ENCODE measurements at regions not wholly inside any gene's neighbourhood (a gene's known extent, or its start where the extent isn't known, plus 50 kb on each side); places are given as distances from the start of the nearest gene placed in this dataset.
"Not testable (repeated sequence)": the region's sequence is repeated elsewhere in the genome, so short reads cannot be mapped to it uniquely, and the experiment has no call there.

DNA sequence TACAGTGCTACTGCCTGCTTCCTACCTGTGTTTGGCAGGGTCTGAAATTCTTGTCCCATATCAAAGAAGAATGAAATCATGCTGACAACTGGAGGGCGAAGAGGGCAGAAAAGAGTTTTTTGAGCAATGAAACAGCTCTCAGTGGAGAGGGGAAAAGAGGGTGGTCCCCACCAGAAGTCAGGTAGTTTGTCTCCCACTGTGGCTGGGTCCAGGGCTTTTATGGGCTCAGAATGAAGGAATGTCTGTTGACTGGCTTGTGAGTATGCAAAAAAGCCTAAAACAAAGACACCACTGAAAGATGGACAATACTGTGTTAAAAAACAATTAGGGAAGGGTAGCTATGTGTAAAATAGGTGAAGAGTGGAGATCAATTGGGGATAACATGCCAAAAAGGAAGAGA, 115.0 kb downstream of the ADAM29 start:
- ATAC-seq (no peak), DNase-seq (no peak)
- intact Hi-C loops (cut with DNase I, micrococcal nuclease): no loop called here

DNA sequence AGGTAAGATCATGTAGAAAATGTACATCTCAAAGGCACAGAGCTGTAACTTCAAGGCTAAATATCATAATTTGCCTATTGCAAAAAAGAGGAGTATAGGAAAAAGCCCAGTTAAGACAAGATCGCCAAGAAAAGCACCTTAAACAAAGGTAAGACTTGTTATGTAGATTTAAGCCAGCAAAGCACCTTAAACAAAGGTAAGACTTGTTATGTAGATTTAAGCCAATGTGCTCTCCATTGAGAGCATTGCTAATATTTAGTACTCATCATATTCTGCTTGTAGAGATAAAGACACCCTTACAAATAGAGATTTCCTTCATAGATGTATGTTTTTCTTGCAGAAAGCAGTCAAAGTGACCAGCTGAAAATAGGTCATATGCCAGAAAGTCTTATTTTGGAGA, 115.8 kb downstream of the ADAM29 start:
- DNase-seq (no peak), ATAC-seq (no peak)
- intact Hi-C loops (cut with DNase I, micrococcal nuclease): no loop called here

DNA sequence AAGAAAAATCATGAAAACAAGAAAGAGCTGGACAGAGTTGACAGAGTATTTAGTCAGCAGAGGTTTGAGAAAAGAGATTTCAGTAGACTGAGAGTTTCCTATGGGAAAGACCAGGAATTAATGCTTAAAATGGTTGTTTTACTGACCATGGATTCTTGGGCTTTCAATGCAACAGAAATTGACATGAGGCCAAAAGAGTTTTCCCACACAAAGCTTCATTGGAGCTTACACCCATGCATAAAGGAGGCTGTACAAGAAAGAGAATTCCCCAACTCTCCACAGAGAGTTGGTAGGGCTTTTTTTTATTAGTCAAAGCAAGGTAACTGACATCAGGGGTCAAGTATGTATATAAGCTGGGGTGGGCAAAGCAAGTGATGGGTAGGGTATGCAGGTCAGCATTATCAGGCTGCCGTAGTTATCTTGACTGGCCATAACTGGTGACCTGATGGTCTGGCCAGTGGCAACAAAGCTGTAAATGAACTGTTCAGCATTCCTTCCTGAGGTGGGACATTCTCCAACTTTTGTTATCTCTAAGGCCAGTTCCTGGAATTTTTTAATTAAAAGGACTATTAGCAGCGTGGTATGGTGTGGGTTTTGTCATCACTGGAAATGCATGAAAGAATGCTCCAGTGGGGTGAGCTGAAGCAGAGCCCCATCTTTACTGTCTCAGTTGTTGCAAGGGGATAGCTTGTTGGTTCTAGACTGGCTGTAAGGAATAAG, 117.0 kb downstream of the ADAM29 start:
- intact Hi-C loops (cut with DNase I, micrococcal nuclease): no loop called here
- ATAC-seq: no peak

DNA sequence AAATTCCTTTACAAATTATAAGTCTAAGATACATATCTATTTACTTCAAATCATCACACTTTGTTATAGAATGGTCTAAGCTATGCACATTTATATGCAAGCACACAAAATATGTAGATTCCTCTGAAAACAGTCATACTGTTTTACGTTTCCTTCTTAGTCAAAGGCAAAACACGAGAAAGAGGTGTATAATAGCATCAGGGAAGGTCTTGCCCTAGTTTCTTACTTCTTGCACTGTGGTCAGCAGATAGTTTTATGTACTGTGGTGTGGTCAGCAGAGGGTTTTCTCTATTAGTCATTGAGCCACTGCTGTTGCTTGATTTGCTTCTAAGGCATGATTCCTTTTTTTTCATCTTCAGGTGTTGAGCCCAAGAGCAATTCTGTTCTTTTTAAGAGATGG, 117.7 kb downstream of the ADAM29 start:
- DNase-seq: no peak
- intact Hi-C loops (cut with DNase I, micrococcal nuclease): no loop called here
- ATAC-seq: no peak

More for the DNA sequence above, 117.0 kb downstream of the ADAM29 start:
- no peak for DNase-seq

DNA sequence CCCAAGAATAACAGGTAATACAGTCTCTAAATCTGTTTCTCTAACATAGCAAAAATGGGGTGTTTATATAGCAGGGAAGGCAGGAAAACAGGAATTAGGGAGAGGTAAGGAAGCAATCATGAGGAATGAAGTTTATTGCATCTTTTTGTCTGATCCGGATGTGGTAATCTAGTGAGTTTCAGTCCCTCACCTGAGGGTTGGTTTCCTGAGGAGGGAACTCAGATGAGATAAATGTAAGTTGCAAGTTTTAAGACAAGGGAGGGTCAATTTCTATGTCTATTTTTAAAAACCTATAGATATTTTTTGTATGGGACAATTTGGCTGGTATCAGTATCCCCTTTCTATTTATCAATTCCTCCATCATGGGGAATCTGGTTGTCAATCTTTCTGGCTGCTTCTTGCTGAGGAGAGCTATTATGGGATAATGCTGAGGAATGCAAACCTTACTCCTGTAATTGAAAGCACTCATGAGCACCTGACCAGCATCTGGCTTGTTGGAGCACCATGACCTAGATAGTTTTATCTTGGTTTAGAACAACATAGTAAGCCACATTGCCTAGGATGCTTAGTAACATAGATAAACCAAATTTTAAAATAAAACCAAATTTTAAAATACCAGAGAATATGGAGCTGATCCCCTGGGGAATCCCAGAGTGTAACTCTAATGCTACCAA, 130.1 kb downstream of the ADAM29 start:
- intact Hi-C loops (cut with DNase I, micrococcal nuclease): no loop called here
- DNase-seq: no peak
- ATAC-seq: no peak

DNA sequence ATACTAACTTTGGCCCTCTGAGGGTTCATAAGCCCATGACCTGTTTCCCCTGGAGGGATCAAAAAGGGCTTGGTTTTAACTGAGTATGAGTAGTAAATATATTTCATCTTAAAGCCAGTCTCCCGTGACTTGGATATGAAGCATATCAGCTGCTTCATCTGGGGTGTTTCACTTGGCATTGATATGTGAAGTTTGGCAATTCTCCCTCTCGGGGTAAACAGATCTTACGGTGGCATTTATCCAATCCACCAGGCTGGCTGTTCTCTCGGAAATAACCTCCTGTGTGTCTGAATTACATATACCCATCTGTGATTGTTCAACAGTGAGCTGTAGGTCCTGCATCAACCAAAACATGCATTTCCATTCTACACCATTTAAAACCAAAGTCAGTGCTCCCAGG, 130.7 kb downstream of the ADAM29 start:
- intact Hi-C loops (cut with DNase I, micrococcal nuclease): no loop called here
- DNase-seq (no peak), ATAC-seq (no peak)

DNA sequence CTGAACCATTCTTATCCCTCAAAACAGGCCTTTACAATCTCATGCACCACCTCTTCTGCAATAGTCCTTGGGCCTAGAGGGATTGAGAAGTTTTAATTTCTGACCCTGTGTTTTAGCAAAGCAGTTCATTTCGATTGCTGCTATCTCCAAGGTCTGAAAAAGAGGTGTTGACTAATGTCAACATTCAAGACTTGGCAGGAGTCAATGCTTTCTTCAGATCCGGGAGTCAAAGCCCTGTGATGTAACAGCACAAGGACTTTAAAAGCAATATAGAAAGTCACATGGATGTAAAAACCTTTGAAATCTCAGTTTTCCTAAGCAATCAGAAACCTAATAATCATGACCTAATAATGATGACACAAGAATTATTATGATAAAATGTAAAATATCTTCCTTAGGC, 133.8 kb downstream of the ADAM29 start:
- no peak for ATAC-seq
- intact Hi-C loops (cut with DNase I, micrococcal nuclease): no loop called here
- DNase-seq: no peak

DNA sequence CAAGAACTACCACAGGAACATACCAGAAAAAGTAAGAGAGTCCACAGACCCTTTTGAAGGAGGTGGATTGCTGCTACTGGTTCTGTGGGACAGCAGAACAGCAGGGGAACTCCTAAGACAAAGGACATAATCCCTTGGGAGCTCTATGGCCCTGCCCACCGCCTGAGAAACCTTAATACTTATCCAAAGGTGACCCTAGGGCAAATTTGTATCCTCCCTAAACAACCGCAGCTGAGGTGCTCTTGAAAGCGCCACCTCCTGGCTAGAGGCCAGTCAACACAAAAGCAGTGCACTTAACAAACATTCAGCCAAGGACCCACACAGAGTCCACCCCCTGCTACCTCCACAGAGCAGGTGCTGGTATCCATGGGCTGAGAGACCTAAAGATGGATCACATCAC, 136.8 kb downstream of the ADAM29 start:
- DNase-seq (no peak), ATAC-seq (no peak)
- intact Hi-C loops (cut with DNase I, micrococcal nuclease): no loop called here

DNA sequence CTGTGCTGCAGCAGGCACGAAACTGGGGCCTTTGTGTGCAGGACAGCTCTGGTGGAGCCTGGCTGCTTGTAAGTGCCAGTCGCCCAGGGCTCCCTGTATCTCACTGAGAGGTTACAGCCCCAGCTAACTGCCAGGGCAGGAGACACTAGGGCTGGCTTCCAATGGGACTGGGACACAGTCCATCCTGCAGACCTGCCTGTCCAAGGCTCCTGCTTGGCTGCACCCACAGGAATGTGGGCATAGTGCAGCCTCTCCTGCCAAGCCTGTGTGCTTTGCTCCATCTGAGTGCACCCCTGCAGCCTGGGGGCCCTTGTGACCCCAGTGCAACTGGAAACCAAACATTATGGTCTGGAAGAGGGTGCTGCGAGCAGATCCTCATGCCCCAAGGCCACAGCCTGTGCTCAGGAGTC, 144.0 kb downstream of the ADAM29 start:
- no peak for DNase-seq
- intact Hi-C loops (cut with DNase I, micrococcal nuclease): no loop called here
- ATAC-seq: no peak

DNA sequence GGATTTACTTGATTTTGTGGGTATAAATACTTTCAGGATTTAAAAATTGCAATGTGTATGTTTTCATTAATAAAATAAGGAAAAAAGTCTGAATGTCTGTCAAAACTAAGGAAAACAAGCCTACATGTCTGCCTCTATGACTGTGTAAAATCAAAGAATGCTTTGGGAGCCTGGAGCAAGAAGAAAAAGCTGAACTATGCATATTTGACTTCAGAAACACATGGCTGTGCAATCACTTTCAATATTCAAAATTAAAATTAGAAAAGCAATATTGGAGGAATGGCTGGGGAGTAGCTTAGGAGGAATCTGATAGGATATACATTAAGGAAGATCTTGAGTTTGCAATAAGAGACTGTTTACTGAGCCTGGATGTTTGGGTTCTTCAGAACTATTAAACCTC, 147.1 kb downstream of the ADAM29 start:
- no peak for ATAC-seq
- intact Hi-C loops (cut with DNase I, micrococcal nuclease): no loop called here
- DNase-seq: no peak

DNA sequence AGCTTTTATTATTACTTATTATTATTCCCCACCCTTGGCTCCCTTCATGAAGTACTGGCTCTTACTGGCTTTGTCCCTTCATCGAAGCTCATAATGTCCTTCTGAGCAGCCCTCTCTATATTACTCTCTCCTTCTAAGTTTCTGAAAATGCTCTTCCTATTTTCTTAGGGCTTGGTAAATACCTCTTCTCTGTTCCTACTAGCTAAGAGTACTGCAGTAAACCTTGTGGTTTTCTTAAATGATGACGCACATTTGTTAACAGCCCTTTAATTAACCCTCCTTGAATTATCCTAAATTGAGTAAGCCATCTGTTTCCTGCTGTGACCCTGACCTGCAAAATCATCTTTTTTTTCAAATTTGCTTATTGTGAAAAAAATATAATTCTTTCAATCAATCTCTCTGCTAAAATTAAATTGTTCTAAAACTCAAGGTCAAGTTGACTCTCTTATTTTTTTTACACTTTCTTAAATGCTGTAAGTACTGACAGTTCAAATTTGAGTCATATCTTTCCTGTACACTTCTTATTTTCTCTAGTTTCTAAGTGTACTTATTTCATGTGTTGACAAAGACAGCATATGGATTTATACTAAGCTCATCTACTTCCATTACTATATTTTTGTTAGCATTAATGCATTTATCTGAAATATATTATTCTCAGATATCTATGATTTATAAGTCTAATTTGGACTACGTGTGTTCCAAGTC, 148.9 kb downstream of the ADAM29 start:
- intact Hi-C loops (cut with DNase I, micrococcal nuclease): no loop called here
- ATAC-seq (no peak), DNase-seq (no peak)

DNA sequence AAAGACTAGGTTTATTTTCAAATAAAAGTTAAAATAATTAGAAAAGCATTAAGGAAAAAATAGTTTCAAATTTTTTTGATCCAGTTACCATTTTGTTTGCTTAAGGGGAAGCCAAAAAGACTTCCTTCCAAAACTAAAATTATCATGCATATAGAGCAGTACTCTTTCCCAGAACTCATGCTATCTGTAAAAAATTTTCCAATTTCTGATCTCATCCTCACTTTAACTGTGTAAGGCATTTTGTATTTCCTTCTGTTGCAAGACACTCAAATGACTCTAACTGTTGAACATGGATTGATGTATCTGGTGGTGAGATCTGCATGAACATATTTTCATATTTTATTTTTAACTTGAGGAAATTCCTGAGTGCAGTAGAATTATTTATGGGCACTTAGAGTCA, 150.1 kb downstream of the ADAM29 start:
- DNase-seq (no peak), ATAC-seq (no peak)
- intact Hi-C loops (cut with DNase I, micrococcal nuclease): no loop called here

DNA sequence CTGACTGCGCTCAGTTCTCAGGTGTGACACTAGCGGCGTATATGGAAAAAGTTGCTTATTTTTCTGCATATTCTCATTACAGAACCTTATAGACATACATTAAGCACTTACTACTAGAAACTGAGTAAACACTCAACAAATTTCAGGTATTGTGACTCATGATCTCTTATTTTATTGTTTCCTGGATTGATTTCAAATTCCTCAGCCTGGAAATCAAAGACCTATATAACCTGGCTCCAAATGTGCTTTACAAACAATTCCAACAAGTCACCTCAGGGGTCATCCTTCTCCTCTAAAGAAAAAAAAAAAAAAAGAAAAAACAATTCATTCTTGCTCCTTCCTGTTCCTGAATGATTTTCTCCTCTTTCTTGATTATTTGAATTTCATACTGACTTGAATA, 152.3 kb downstream of the ADAM29 start:
- DNase-seq (no peak), ATAC-seq (no peak)
- intact Hi-C loops (cut with DNase I, micrococcal nuclease): no loop called here

DNA sequence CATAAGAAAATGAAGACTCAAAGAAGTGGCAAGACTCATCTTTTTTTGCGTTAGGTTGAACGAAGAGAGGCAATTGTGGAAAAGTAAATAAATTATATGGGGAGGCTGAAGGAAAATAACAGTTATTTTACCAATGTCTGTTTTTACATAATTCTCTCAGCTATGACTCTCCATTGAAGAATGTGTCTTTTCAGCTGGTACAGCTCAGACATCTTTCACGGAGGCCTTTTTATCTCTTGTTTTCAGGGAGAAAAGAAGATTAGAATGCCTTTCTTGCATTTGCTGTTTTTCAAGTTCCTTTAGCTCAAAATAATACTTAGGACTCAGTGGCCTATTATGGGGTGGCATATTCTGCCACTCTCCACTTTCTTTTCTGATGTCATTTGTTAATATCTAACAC, 153.0 kb downstream of the ADAM29 start:
- intact Hi-C loops (cut with DNase I, micrococcal nuclease): no loop called here
- DNase-seq (no peak), ATAC-seq (no peak)

DNA sequence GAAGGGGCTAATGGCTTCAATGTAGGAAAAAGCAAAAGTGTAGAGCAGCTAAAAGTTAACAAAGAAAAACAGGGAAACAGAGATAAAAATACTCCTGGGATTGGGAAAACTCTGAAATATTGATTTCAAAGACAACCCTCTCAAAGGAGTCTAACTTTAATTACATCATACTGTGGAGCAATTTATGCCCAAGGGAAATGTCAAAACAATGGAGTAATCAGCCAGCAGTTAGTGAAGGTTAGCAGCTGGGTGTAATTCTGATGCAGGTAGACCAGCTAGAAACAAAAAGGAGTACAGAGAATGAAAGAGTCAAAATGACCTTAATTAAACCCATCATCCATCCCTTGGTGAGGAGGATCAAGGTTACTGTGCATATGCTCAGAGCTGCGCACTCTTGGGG, 169.0 kb downstream of the ADAM29 start:
- no peak for DNase-seq
- no peak for ATAC-seq
- intact Hi-C loops (cut with DNase I, micrococcal nuclease): no loop called here

DNA sequence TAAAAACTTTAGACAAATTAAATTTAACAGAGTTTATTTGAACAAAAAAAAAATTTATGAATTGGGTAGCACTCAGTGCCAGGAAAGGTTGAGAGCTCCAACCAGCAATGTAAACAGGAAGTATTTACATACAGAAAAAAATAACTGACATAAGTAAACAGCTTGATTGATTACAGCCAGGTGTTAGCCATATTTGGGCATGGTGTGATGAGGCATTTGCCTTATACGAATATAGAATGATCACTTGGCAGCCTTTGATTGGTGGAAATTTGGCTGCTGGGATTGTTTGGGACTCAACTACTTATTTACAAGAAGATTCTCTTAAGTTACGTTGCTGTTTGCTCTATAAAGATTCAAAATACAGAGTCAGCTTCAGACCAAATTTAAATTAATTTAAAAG, 172.0 kb downstream of the ADAM29 start:
- intact Hi-C loops (cut with DNase I, micrococcal nuclease): no loop called here
- no peak for DNase-seq
- ATAC-seq: no peak

DNA sequence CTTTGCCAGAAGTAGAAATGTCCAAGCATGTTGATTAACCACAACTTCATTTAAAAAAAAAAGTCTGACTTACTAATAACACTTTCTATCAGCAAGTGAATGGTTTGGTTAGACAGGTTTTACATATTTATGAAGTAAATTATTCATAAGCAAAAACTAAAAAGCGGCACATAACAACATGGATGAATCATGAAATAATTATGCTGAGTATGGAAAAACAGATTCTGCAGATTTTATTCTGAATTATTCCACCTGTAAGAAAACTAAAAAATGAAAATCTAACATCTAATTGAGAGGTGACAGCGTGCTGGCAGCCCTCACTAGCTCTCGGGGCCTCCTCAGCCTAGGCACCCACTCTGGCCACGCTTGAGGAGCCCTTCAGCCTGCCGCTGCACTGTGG, 173.5 kb downstream of the ADAM29 start:
- DNase-seq (no peak), ATAC-seq (no peak)

DNA sequence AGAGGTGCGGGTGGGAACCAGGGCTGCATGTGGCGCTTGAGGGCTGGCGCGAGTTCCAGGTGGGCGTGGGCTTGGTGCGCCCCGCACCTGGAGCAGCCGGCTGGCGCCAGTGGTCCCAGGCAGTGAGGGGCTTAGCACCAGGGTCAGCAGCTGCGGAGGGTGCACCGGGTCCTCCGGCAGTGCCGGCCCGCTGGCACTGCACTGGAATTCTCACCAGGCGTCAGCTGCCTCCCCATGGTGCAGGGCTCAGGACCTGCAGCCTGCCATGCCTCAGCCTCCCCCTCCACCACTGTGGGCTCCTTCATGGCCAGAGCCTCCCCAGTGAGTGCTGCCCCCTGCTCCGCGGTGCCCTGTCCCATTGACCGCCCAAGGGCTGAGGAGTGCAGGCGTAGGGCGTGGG, 174.0 kb downstream of the ADAM29 start:
- intact Hi-C loops (cut with DNase I, micrococcal nuclease): no loop called here
- DNase-seq (no peak), ATAC-seq (no peak)

More for the DNA sequence above, 173.5 kb downstream of the ADAM29 start:
- intact Hi-C loops (cut with DNase I, micrococcal nuclease): no loop called here

DNA sequence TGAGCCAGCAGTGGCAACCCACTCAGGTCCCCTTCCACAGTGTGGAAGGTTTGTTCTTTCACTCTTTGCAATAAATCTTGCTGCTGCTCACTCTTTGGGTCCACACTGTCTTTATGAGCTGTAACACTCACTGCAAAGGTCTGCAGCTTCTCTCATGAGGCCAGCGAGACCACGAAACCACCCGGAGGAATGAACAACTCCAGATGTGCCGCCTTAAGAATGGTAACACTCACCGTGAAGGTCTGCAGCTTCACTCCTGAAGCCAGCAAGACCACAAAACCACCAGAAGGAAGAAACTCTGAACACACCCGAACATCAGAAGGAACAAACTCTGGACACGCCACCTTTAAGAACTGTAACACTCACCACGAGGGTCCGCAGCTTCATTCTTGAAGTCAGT, 174.9 kb downstream of the ADAM29 start:
- DNase-seq; intact Hi-C loops (cut with DNase I, micrococcal nuclease); ATAC-seq: not testable (repeated sequence)

DNA sequence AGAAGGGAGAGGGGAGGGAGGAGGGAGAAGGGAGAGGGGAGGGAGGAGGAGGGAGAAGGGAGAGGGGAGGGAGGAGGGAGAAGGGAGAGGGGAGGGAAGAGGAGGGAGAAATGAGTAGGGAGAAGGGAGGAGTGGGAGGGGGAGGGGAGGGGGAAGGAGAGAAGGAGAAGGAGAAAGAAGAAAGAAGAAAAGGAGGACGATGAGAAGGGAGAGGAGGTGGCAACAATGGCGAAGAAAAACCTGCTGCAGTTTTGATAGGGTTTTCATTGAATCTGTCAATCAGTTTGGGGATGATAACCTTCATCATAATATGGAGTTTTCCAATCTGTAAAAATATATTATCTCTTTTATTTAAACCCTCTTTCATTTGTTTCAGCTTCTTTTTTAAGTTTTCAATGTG, 185.2 kb downstream of the ADAM29 start:
- intact Hi-C loops (cut with DNase I, micrococcal nuclease): no loop called here
- no peak for DNase-seq
- ATAC-seq: no peak

Data from left colon (tissue), 2 donors.